Chondrocyte (in vitro differentiated cells): ENCODE measurements at regions not wholly inside any gene's neighbourhood (a gene's known extent, or its start where the extent isn't known, plus 50 kb on each side); places are given as distances from the start of the nearest gene placed in this dataset.

Experiments
- DNase-seq: peaks from one replicate; pipeline ENCODE4 v3.0.0; 2021; ENCODE audit warnings: mixed read lengths, low spot score
- H3K27ac Mint-ChIP-seq: one replicate; pipeline ENCODE4 v1.8.0; 2021; ENCODE audit warnings: mild to moderate bottlenecking, moderate library complexity, mixed read lengths; ENCODE audit not compliant: unreplicated experiment
- H3K27me3 Mint-ChIP-seq: 2 replicates; pipeline ENCODE4 v1.8.0; 2021; ENCODE audit warnings: low read depth, mixed read lengths
- H3K36me3 Mint-ChIP-seq: 2 replicates; pipeline ENCODE4 v1.8.0; 2021; ENCODE audit warnings: low read depth, mixed read lengths
- H3K4me1 Mint-ChIP-seq: 2 replicates; pipeline ENCODE4 v1.8.0; 2021; ENCODE audit warnings: low read depth, mild to moderate bottlenecking, mixed read lengths
- H3K4me3 Mint-ChIP-seq: one replicate; pipeline ENCODE4 v1.8.0; 2021; ENCODE audit warnings: mild to moderate bottlenecking, moderate library complexity, mixed read lengths; ENCODE audit not compliant: unreplicated experiment
- H3K9me3 Mint-ChIP-seq: 2 replicates; pipeline ENCODE4 v1.8.0; 2021; ENCODE audit warnings: low read depth, mixed read lengths
- CTCF ChIP-seq: fragments of 200-600 bp; sonication (generic); IDR thresholded peaks from 2 replicates; pipeline ENCODE4 v1.5.0; 2021; ENCODE audit warnings: antibody characterized with exemption, mild to moderate bottlenecking, moderate library complexity

- no peak overlapping the region for H3K4me3 Mint-ChIP-seq
- no peaks in the 10 kb centered on the region for H3K36me3 Mint-ChIP-seq
- H3K9me3 Mint-ChIP-seq: peaks cover 2% of the 10 kb centered on the region
- TF ChIP-seq CTCF: no peak
- no peaks in the 10 kb centered on the region for H3K4me1 Mint-ChIP-seq
- no peak for DNase-seq
- H3K27ac Mint-ChIP-seq: no peak overlapping the region
- H3K27me3 Mint-ChIP-seq: peaks cover 1% of the 10 kb centered on the region
Measured at GRCh38 chr15:88326924-88327323, 70.4 kb upstream of the NTRK3 start.

GRCh38 chr15:88324741-88325065 lies 68.2 kb upstream of the NTRK3 start:
- H3K4me1 Mint-ChIP-seq: no peaks in the 10 kb centered on the region
- no peak overlapping the region for H3K27ac Mint-ChIP-seq
- no peak for DNase-seq
- TF ChIP-seq CTCF: no peak
- no peaks in the 10 kb centered on the region for H3K36me3 Mint-ChIP-seq
- peaks cover 10% of the 10 kb centered on the region for H3K9me3 Mint-ChIP-seq
- H3K27me3 Mint-ChIP-seq: peaks cover 1% of the 10 kb centered on the region
- H3K4me3 Mint-ChIP-seq: no peak overlapping the region

- H3K27ac Mint-ChIP-seq: no peak overlapping the region
- no peak for TF ChIP-seq CTCF
- no peaks in the 10 kb centered on the region for H3K36me3 Mint-ChIP-seq
- no peak for DNase-seq
- H3K4me1 Mint-ChIP-seq: no peaks in the 10 kb centered on the region
- no peak overlapping the region for H3K4me3 Mint-ChIP-seq
- peaks cover 10% of the 10 kb centered on the region for H3K9me3 Mint-ChIP-seq
- peaks cover 1% of the 10 kb centered on the region for H3K27me3 Mint-ChIP-seq
Measured at GRCh38 chr15:88323976-88324740, 67.6 kb upstream of the NTRK3 start.

GRCh38 chr15:88323468-88323867 lies 66.9 kb upstream of the NTRK3 start:
- Mint-ChIP-seq H3K9me3 (peaks cover 10% of the 10 kb centered on the region), H3K27ac (no peak overlapping the region), H3K36me3 (no peaks in the 10 kb centered on the region), H3K27me3 (peaks cover 1% of the 10 kb centered on the region), H3K4me1 (no peaks in the 10 kb centered on the region), H3K4me3 (no peak overlapping the region)
- no peak for TF ChIP-seq CTCF
- DNase-seq: no peak

- H3K4me3 Mint-ChIP-seq: no peak overlapping the region
- H3K9me3 Mint-ChIP-seq: peaks cover 10% of the 10 kb centered on the region
- H3K27me3 Mint-ChIP-seq: peaks cover 1% of the 10 kb centered on the region
- no peak for DNase-seq
- H3K4me1 Mint-ChIP-seq: no peaks in the 10 kb centered on the region
- TF ChIP-seq CTCF: no peak
- no peak overlapping the region for H3K27ac Mint-ChIP-seq
- H3K36me3 Mint-ChIP-seq: no peaks in the 10 kb centered on the region
Measured at GRCh38 chr15:88322461-88322860, 65.9 kb upstream of the NTRK3 start.
